H1 (cell line): ENCODE measurements at regions not wholly inside any gene's neighbourhood (a gene's known extent, or its start where the extent isn't known, plus 50 kb on each side); places are given as distances from the start of the nearest gene placed in this dataset.

Experiments
- CTCF ChIA-PET: fragments of 300-600 bp; sonication (Branson Sonifier 250); formaldehyde crosslinking; loops from one replicate; lab custom pipeline; 2021; ENCODE audit not compliant: partially characterized antibody; lab: Charles Lee
- POLR2A ChIA-PET: fragments of 300-600 bp; sonication (Branson Sonifier 250); formaldehyde crosslinking; loops from one replicate; lab custom pipeline; 2021; ENCODE audit warnings: inconsistent platforms; ENCODE audit not compliant: partially characterized antibody; lab: Charles Lee
- DNase-seq, 2 experiments: peaks; one replicate each; pipeline versions ENCODE4 v3.0.0 to v3.0.0-alpha.2; 2010 to 2022; ENCODE audit warnings: low spot score in 2 of 2, low read depth in 1 of 2, mixed read lengths in 1 of 2
- FAIRE-seq: peaks from 2 replicates; lab custom pipeline; 2011; peaks lifted over from hg19 to GRCh38; lab: Jason Lieb, UNC
- H2AFZ ChIP-seq: 2 replicates; pipeline ENCODE4 v1.8.1; 2012; ENCODE audit warnings: low read length, inconsistent platforms
- H2AK5ac ChIP-seq: 2 replicates; pipeline ENCODE4 v1.6.1; 2013; ENCODE audit warnings: low read depth, low read length
- H2BK120ac ChIP-seq: replicated peaks from 2 replicates; pipeline ENCODE3; 2013; ENCODE audit warnings: low read depth, low read length, inconsistent platforms
- H2BK12ac ChIP-seq: 2 replicates; pipeline ENCODE4 v1.6.1; 2013; ENCODE audit warnings: low read depth, low read length
- H2BK15ac ChIP-seq: 2 replicates; pipeline ENCODE4 v1.6.1; 2013; ENCODE audit warnings: low read length
- H2BK20ac ChIP-seq: 2 replicates; pipeline ENCODE4 v1.6.1; 2013; ENCODE audit warnings: low read length
- H2BK5ac ChIP-seq: 2 replicates; pipeline ENCODE4 v1.6.1; 2013; ENCODE audit warnings: low read depth, low read length
- H3K14ac ChIP-seq: 2 replicates; pipeline ENCODE4 v1.6.1; 2013; ENCODE audit warnings: inconsistent platforms; ENCODE audit not compliant: insufficient read length
- H3K18ac ChIP-seq: 2 replicates; pipeline ENCODE4 v1.6.1; 2013; ENCODE audit warnings: low read length; ENCODE audit errors: extremely low read depth
- H3K23ac ChIP-seq: 2 replicates; pipeline ENCODE4 v1.6.1; 2013; ENCODE audit warnings: inconsistent platforms; ENCODE audit not compliant: insufficient read length
- H3K23me2 ChIP-seq: 2 replicates; pipeline ENCODE4 v1.6.1; 2013; ENCODE audit warnings: low read depth, low read length
- H3K27ac ChIP-seq: 2 replicates; pipeline ENCODE4 v1.6.1; 2011; ENCODE audit warnings: low read depth, low read length, inconsistent platforms
- H3K27me3 ChIP-seq, 4 experiments: replicated peaks in 1 of 4; 1 replicate in 1 of 4; 2 replicates in 3 of 4; pipeline versions ENCODE4 v1.6.1 to v1.8.1; 2011 to 2013; ENCODE audit warnings: low read length in 3 of 4, mild to moderate bottlenecking in 3 of 4, inconsistent platforms in 2 of 4, mixed read lengths in 2 of 4, moderate library complexity in 1 of 4; ENCODE audit not compliant: control insufficient read depth in 3 of 4, insufficient read depth in 3 of 4; ENCODE audit errors: extremely low read depth in 1 of 4
- H3K36me3 ChIP-seq, 4 experiments: 2 replicates each; pipeline versions ENCODE4 v1.6.1 to v1.8.1; 2011 to 2013; ENCODE audit warnings: mild to moderate bottlenecking in 4 of 4, low read length in 3 of 4, moderate library complexity in 2 of 4, control low read depth in 1 of 4, inconsistent platforms in 1 of 4; ENCODE audit not compliant: insufficient read depth in 4 of 4, control insufficient read depth in 2 of 4
- H3K4ac ChIP-seq: replicated peaks from 2 replicates; pipeline ENCODE3; 2013; ENCODE audit warnings: low read length, low read depth, mixed read lengths, inconsistent platforms; ENCODE audit not compliant: insufficient read length
- H3K4me1 ChIP-seq, 4 experiments: replicated peaks in 1 of 4; 1 replicate in 1 of 4; 2 replicates in 3 of 4; pipeline versions ENCODE4 v1.6.1 to v1.8.1; 2011 to 2013; ENCODE audit warnings: low read length in 3 of 4, inconsistent platforms in 2 of 4, mixed read lengths in 1 of 4; ENCODE audit not compliant: insufficient read depth in 4 of 4, control insufficient read depth in 3 of 4
- H3K4me2 ChIP-seq, 2 experiments: 2 replicates each; pipeline versions ENCODE4 v1.6.1 to v1.8.1; 2011 to 2013; ENCODE audit warnings: low read depth in 2 of 2, low read length in 2 of 2, control low read depth in 1 of 2, inconsistent platforms in 1 of 2, mild to moderate bottlenecking in 1 of 2; ENCODE audit not compliant: insufficient read depth in 1 of 2
- H3K4me3 ChIP-seq, 4 experiments: fragments of 200-600, 300-600 bp in 1 of 4; sonication (generic), shearing (Covaris generic), sonication (Bioruptor Twin) in 1 of 4; 2 replicates each; pipeline versions ENCODE4 v1.5.1 to v1.8.1; 2011 to 2016; ENCODE audit warnings: low read length in 4 of 4, low read depth in 3 of 4, control low read depth in 2 of 4, inconsistent platforms in 2 of 4, mild to moderate bottlenecking in 2 of 4, mixed read lengths in 1 of 4, moderate library complexity in 1 of 4; ENCODE audit not compliant: insufficient read depth in 2 of 4; ENCODE audit errors: extremely low read depth in 1 of 4
- H3K56ac ChIP-seq: replicated peaks from 2 replicates; pipeline ENCODE3; 2013; ENCODE audit warnings: low read depth, mild to moderate bottlenecking, mixed read lengths, low read length, inconsistent platforms; ENCODE audit not compliant: insufficient read length
- H3K79me1 ChIP-seq: 2 replicates; pipeline ENCODE4 v1.6.1; 2013; ENCODE audit warnings: low read depth, low read length, control low read depth
- H3K79me2 ChIP-seq, 2 experiments: 2 replicates each; pipeline versions ENCODE4 v1.6.1 to v1.8.1; 2012 to 2013; ENCODE audit warnings: low read length in 2 of 2, mild to moderate bottlenecking in 2 of 2, inconsistent platforms in 1 of 2; ENCODE audit not compliant: insufficient read depth in 2 of 2, control insufficient read depth in 1 of 2
- H3K9ac ChIP-seq, 4 experiments: replicated peaks in 1 of 4; 1 replicate in 1 of 4; 2 replicates in 3 of 4; pipeline versions ENCODE4 v1.6.1 to v1.8.1; 2011 to 2013; ENCODE audit warnings: low read depth in 3 of 4, low read length in 3 of 4, control low read depth in 2 of 4, mild to moderate bottlenecking in 2 of 4, moderate library complexity in 2 of 4, inconsistent platforms in 1 of 4; ENCODE audit errors: extremely low read depth in 1 of 4
- H3K9me3 ChIP-seq, 2 experiments: 2 replicates each; pipeline versions ENCODE4 v1.6.1 to v1.8.1; 2012 to 2013; ENCODE audit warnings: mild to moderate bottlenecking in 2 of 2, moderate library complexity in 2 of 2, control low read depth in 1 of 2, inconsistent platforms in 1 of 2, low read depth in 1 of 2, low read length in 1 of 2, mixed read lengths in 1 of 2; ENCODE audit not compliant: insufficient read depth in 2 of 2
- H4K20me1 ChIP-seq, 2 experiments: replicated peaks in 1 of 2; 2 replicates each; pipeline versions ENCODE3 to v1.8.1; 2011 to 2013; ENCODE audit warnings: inconsistent platforms in 2 of 2, low read length in 2 of 2, mild to moderate bottlenecking in 1 of 2; ENCODE audit not compliant: insufficient read depth in 2 of 2, control insufficient read depth in 1 of 2
- H4K5ac ChIP-seq: 2 replicates; pipeline ENCODE4 v1.6.1; 2013; ENCODE audit warnings: low read length, low read depth, mixed read lengths, inconsistent platforms; ENCODE audit not compliant: insufficient read length
- H4K8ac ChIP-seq: 2 replicates; pipeline ENCODE4 v1.8.0; 2013; ENCODE audit warnings: mild to moderate bottlenecking, moderate library complexity, low read length, inconsistent platforms; ENCODE audit not compliant: insufficient read depth; ENCODE audit errors: extremely low read depth
- H4K91ac ChIP-seq: replicated peaks from 2 replicates; pipeline ENCODE3; 2013; ENCODE audit warnings: low read length, mixed read lengths, inconsistent platforms; ENCODE audit not compliant: insufficient read length
- FOSL1 ChIP-seq: IDR thresholded peaks from 2 replicates; pipeline ENCODE4 v1.6.1; 2011; ENCODE audit warnings: mild to moderate bottlenecking, low read depth, low read length, moderate library complexity; ENCODE audit not compliant: insufficient read depth
- KDM4A ChIP-seq: IDR thresholded peaks from one replicate; pipeline ENCODE4 v1.7.1; 2012; ENCODE audit warnings: low read depth, mild to moderate bottlenecking, moderate library complexity, low read length, inconsistent platforms; ENCODE audit not compliant: severe bottlenecking
- RXRA ChIP-seq: IDR thresholded peaks from 2 replicates; pipeline ENCODE4 v1.6.1; 2011; ENCODE audit warnings: low read depth, mild to moderate bottlenecking, low read length, moderate library complexity; ENCODE audit not compliant: insufficient read depth
- SIX5 ChIP-seq: IDR thresholded peaks from 2 replicates; pipeline ENCODE4 v1.6.1; 2011; ENCODE audit warnings: mild to moderate bottlenecking, low read depth, low read length
- YY1 ChIP-seq: IDR thresholded peaks from 2 replicates; pipeline ENCODE4 v1.6.1; 2011; ENCODE audit warnings: low read depth, mild to moderate bottlenecking, low read length
- TF ChIP-seq, protein P1 (sequence below): IDR thresholded peaks from 2 replicates; pipeline ENCODE4 v1.6.1; 2011; ENCODE audit warnings: low read length, improper control_type of control experiment

DNA sequence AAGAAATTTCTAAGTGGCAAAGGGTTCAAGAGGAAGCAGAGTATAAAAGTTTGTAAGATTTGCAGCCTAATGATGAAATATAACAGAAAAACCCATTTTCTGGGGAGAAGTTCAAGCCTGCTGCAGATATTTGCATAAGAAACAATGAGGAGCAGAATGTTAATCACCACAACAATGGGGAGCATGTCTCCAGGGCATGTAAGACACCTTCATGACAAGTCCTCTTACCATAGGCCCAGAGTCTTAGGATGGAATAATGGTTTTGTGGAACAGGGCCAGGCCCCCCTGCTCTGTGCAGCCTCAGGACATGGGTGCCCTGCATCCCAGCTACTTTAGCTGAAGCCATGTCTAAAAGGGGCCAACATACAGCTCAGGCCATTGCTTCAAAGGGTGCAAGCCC lies 809.0 kb upstream of the SLITRK5 start:
- no peak for FAIRE-seq
- TF ChIP-seq RXRA, result no peak
- no peak for TF ChIP-seq YY1
- TF ChIP-seq, protein P1, sequence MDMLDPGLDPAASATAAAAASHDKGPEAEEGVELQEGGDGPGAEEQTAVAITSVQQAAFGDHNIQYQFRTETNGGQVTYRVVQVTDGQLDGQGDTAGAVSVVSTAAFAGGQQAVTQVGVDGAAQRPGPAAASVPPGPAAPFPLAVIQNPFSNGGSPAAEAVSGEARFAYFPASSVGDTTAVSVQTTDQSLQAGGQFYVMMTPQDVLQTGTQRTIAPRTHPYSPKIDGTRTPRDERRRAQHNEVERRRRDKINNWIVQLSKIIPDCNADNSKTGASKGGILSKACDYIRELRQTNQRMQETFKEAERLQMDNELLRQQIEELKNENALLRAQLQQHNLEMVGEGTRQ, result no peak
- TF ChIP-seq FOSL1, result no peak
- no peak for TF ChIP-seq SIX5
- TF ChIP-seq KDM4A, result no peak

More for the DNA sequence above, 809.0 kb upstream of the SLITRK5 start:
- H2BK15ac ChIP-seq, result no peak overlapping the region
- H3K4me2 ChIP-seq, result no peak overlapping the region
- no peaks in the 10 kb centered on the region; a peak in 1 of 8 replicates for H3K36me3 ChIP-seq
- H4K91ac ChIP-seq, result no peak overlapping the region
- no peak overlapping the region for H4K8ac ChIP-seq
- ChIA-PET CTCF (no interaction called here), POLR2A (no interaction called here)
- no peak overlapping the region for H2AFZ ChIP-seq
- H3K27ac ChIP-seq, result no peak overlapping the region
- no peak overlapping the region for H3K9ac ChIP-seq
- DNase-seq, result no peak
- H3K18ac ChIP-seq, result no peak overlapping the region
- H3K23ac ChIP-seq, result no peak overlapping the region
- no peak overlapping the region for H3K56ac ChIP-seq
- no peak overlapping the region for H4K5ac ChIP-seq
- H2BK5ac ChIP-seq, result no peak overlapping the region
- peaks cover 0 to 3% (median 0%) of the 10 kb centered on the region in 4 experiments; a peak in 1 of 7 replicates for H3K4me1 ChIP-seq
- no peak overlapping the region for H3K14ac ChIP-seq
- no peaks in the 10 kb centered on the region for H3K27me3 ChIP-seq
- H3K79me2 ChIP-seq, result no peaks in the 10 kb centered on the region
- no peaks in the 10 kb centered on the region for H3K79me1 ChIP-seq
- no peak overlapping the region for H3K4ac ChIP-seq
- no peak overlapping the region for H2BK120ac ChIP-seq
- no peak overlapping the region for H3K4me3 ChIP-seq
- H2BK12ac ChIP-seq, result no peak overlapping the region
- H3K9me3 ChIP-seq, result peaks cover 0 to 6% of the 10 kb centered on the region in 2 experiments; a peak in 1 of 4 replicates
- no peak overlapping the region for H2AK5ac ChIP-seq
- no peaks in the 10 kb centered on the region for H4K20me1 ChIP-seq
- no peak overlapping the region for H2BK20ac ChIP-seq
- H3K23me2 ChIP-seq, result no peaks in the 10 kb centered on the region
